Kidney (tissue), 13 donors: ENCODE measurements at regions not wholly inside any gene's neighbourhood (a gene's known extent, or its start where the extent isn't known, plus 50 kb on each side); places are given as distances from the start of the nearest gene placed in this dataset.

Experiments
- DNase-seq, 5 donors: peaks; one replicate each; pipeline ENCODE4 v3.0.0-alpha.2; 2013 to 2020
- FAIRE-seq: peaks from 2 replicates; lab custom pipeline; 2012; peaks lifted over from hg19 to GRCh38; lab: Jason Lieb, UNC
- H3K27ac ChIP-seq, 2 donors: one replicate each; pipeline ENCODE4 v1.7.0; 2013; ENCODE audit warnings: low read depth in 2 of 2, low read length in 2 of 2, inconsistent platforms in 1 of 2
- H3K27me3 ChIP-seq: one replicate; pipeline ENCODE4 v1.7.1; 2013; ENCODE audit warnings: low read length, inconsistent platforms; ENCODE audit not compliant: control insufficient read depth, insufficient read depth
- H3K36me3 ChIP-seq, 3 donors: one replicate each; pipeline versions ENCODE4 v1.7.0 to v1.7.1; 2013; ENCODE audit warnings: low read length in 3 of 3, control low read depth in 1 of 3, inconsistent platforms in 1 of 3; ENCODE audit not compliant: insufficient read depth in 3 of 3, control insufficient read depth in 2 of 3
- H3K4me1 ChIP-seq, 3 donors: one replicate each; pipeline versions ENCODE4 v1.7.0 to v1.7.1; 2013; ENCODE audit warnings: low read length in 3 of 3, inconsistent platforms in 1 of 3, low read depth in 1 of 3; ENCODE audit not compliant: control insufficient read depth in 2 of 3, insufficient read depth in 2 of 3
- H3K4me3 ChIP-seq, 3 donors: one replicate each; pipeline versions ENCODE4 v1.7.0 to v1.8.1; 2013; ENCODE audit warnings: low read length in 3 of 3, control low read depth in 1 of 3, inconsistent platforms in 1 of 3
- H3K9ac ChIP-seq, 3 donors: one replicate each; pipeline versions ENCODE4 v1.7.0 to v1.7.1; 2013; ENCODE audit warnings: low read length in 3 of 3, control low read depth in 1 of 3, inconsistent platforms in 1 of 3
- H3K9me3 ChIP-seq, 3 donors: one replicate each; pipeline versions ENCODE4 v1.7.0 to v1.7.1; 2013; ENCODE audit warnings: low read length in 3 of 3, control low read depth in 1 of 3, inconsistent platforms in 1 of 3; ENCODE audit not compliant: control insufficient read depth in 2 of 3, insufficient read depth in 1 of 3
- intact Hi-C: fragments of 100-400 bp; cut with DNase I; formaldehyde crosslinking; loops from one replicate; pipeline ENCODE4 v1.11.1; 2022
- TF ChIP-seq, protein P1 (sequence below): IDR thresholded peaks from 3 replicates; pipeline ENCODE4 v1.5.1; 2012; ENCODE audit warnings: mild to moderate bottlenecking, moderate library complexity, borderline replicate concordance; ENCODE audit not compliant: insufficient read depth; ENCODE audit errors: extremely low read depth
- donor health status: control.
- donor health status: control.
- donor health status: control.
- donor health status: control.
- donor health status: control.
- donor health status: DM: yes; HTN: yes; CAD: no.
- donor health status: Normal renal cell carcinoma (clear cell type).

DNA sequence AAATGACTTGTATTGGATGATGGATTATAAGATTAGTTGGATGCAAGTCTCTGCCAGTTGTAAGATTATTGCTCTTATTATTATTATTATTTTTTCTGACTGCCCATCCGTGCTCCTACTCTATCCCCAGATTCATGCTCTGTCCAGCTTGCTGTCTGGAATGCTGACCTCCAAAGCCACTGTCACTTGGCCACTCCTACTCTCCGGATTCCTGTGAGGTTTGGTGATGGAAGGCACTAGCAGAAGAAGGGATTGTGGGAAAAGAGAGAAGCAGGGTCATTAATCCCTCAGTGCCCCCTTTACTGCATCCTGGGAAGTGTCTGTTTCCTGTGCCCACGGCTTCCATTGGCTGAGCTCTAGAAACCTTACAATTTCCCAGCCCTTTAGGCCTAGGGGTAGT, 76.3 kb upstream of the IL12B start:
- Histone ChIP-seq H3K4me1 (no peaks in the 10 kb centered on the region), H3K27me3 (no peaks in the 10 kb centered on the region), H3K36me3 (no peaks in the 10 kb centered on the region), H3K9me3 (no peaks in the 10 kb centered on the region), H3K4me3 (no peak overlapping the region), H3K27ac (no peak overlapping the region), H3K9ac (no peak overlapping the region)
- DNase-seq, result no peak
- TF ChIP-seq, protein P1, sequence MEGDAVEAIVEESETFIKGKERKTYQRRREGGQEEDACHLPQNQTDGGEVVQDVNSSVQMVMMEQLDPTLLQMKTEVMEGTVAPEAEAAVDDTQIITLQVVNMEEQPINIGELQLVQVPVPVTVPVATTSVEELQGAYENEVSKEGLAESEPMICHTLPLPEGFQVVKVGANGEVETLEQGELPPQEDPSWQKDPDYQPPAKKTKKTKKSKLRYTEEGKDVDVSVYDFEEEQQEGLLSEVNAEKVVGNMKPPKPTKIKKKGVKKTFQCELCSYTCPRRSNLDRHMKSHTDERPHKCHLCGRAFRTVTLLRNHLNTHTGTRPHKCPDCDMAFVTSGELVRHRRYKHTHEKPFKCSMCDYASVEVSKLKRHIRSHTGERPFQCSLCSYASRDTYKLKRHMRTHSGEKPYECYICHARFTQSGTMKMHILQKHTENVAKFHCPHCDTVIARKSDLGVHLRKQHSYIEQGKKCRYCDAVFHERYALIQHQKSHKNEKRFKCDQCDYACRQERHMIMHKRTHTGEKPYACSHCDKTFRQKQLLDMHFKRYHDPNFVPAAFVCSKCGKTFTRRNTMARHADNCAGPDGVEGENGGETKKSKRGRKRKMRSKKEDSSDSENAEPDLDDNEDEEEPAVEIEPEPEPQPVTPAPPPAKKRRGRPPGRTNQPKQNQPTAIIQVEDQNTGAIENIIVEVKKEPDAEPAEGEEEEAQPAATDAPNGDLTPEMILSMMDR, result no peak
- no peak for FAIRE-seq
- intact Hi-C loops, result no loop called here

DNA sequence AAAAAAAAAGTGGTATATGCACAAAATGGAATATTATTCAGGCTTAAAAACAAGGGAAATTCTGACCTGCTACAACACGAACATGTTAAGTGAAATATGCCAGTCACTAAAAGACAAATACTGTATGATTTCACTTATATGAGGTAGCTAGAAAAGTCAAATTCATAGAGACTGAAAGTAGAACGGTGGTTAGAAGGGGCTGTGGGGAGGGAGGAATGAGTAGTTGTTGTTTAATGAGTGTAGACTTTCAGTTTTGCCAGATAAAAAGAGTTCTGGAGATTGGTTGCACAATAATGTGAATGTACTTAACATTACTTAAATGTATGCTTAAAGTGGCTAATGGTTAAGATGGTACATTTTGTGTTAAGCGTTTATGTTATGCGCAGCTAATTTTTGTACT, 79.5 kb upstream of the IL12B start:
- H3K9ac ChIP-seq, result no peak overlapping the region
- H3K27ac ChIP-seq, result no peak overlapping the region
- H3K4me3 ChIP-seq, result no peak overlapping the region
- TF ChIP-seq, protein P1, result no peak
- H3K9me3 ChIP-seq, result no peaks in the 10 kb centered on the region
- H3K36me3 ChIP-seq, result no peaks in the 10 kb centered on the region
- no peaks in the 10 kb centered on the region for H3K4me1 ChIP-seq
- no peak for FAIRE-seq
- intact Hi-C loops, result no loop called here
- no peak for DNase-seq
- H3K27me3 ChIP-seq, result no peaks in the 10 kb centered on the region

DNA sequence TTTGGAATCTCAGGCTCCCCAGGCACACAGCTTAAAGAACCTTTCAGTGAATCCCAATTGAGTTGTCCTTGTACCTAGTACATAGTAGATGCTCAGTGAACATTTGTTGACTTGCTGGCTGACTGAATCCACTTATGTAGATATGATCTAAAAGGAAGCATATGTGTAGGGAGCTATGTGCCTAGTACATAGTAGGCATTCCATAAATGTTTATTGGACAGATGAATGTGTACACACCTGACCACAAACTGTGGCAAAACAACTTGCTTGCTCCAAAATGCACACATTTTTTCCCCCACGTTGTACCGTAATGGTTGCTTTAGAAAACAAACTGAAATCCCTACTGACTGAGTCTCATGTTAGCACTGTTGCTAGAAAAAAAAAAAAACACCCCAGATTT, 80.2 kb upstream of the IL12B start:
- H3K27ac ChIP-seq, result no peak overlapping the region
- FAIRE-seq, result no peak
- intact Hi-C loops, result no loop called here
- no peaks in the 10 kb centered on the region for H3K27me3 ChIP-seq
- no peaks in the 10 kb centered on the region for H3K9me3 ChIP-seq
- no peak overlapping the region for H3K9ac ChIP-seq
- DNase-seq, result no peak
- TF ChIP-seq, protein P1, result no peak
- H3K36me3 ChIP-seq, result no peaks in the 10 kb centered on the region
- no peaks in the 10 kb centered on the region for H3K4me1 ChIP-seq
- H3K4me3 ChIP-seq, result no peak overlapping the region

DNA sequence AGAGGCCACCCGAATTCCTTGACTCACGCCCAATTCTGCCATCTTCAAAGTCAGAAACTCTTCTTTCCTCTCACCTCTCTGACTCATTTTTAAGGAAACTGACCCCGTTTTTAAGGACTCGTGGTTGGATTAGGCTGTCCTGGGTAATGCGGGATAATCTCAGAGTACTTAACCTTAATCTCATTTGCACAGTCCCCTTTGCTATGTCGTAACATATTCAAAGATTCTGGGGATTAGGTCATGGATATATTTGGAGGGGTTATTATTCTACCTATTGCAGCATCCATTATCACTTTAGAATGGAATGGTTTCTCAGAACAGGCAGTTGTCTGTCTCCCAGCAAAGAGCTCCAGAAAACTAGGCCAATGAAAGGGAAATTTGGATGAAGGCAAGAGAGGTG, 80.8 kb upstream of the IL12B start:
- DNase-seq (no peak), FAIRE-seq (no peak)
- Histone ChIP-seq H3K9ac (no peak overlapping the region), H3K4me1 (no peaks in the 10 kb centered on the region), H3K27me3 (no peaks in the 10 kb centered on the region), H3K27ac (no peak overlapping the region), H3K36me3 (no peaks in the 10 kb centered on the region), H3K4me3 (no peak overlapping the region), H3K9me3 (no peaks in the 10 kb centered on the region)
- TF ChIP-seq, protein P1, result no peak
- intact Hi-C loops, result no loop called here
